ENCODE measurements at regions not wholly inside any gene's neighbourhood (a gene's known extent, or its start where the extent isn't known, plus 50 kb on each side); places are given as distances from the start of the nearest gene placed in this dataset.

DNA sequence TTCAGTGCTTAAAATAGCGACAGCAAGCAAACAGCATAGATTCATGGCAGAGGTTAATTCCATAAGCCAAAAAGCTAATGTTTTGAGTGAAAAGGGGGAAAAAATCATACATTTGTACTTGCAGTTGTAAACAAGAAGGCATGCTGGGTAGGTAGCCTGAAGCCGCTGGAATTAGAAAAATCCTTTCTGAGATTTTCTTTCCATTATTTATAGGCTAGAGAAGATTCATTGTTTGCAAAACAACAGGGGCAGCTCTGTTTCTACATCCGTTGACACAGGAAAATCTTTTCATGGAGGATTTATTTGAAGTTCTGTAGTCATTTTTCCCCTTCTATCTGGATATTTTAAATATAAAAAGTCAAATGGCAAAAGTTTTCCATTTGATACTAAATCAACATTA, 843.9 kb downstream of the QKI start:
- TF ChIP-seq YY1 (IDR thresholded peaks at IDR 0.05; ENCODE audit: insufficient read depth, insufficient replicate concordance, low read depth, low read length), result no peak
- no peak for TF ChIP-seq ZIK1 (CRISPR knock-in tag; IDR thresholded peaks at IDR 0.05; ENCODE audit: borderline replicate concordance, low read depth)
- no peak for TF ChIP-seq CAMTA2 (CRISPR knock-in tag; IDR thresholded peaks at IDR 0.05; ENCODE audit: borderline replicate concordance)
- no peak for TF ChIP-seq POLR2AphosphoS5 (IDR thresholded peaks at IDR 0.05; ENCODE audit: low read depth, low read length)
- TF ChIP-seq FOXK1 (CRISPR knock-in tag; IDR thresholded peaks at IDR 0.05; ENCODE audit: borderline replicate concordance, low read depth), result no peak
- TF ChIP-seq, protein P1, sequence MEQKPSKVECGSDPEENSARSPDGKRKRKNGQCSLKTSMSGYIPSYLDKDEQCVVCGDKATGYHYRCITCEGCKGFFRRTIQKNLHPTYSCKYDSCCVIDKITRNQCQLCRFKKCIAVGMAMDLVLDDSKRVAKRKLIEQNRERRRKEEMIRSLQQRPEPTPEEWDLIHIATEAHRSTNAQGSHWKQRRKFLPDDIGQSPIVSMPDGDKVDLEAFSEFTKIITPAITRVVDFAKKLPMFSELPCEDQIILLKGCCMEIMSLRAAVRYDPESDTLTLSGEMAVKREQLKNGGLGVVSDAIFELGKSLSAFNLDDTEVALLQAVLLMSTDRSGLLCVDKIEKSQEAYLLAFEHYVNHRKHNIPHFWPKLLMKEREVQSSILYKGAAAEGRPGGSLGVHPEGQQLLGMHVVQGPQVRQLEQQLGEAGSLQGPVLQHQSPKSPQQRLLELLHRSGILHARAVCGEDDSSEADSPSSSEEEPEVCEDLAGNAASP (CRISPR knock-in tag; IDR thresholded peaks at IDR 0.05; ENCODE audit: borderline replicate concordance), result no peak
- TF ChIP-seq, protein P2, sequence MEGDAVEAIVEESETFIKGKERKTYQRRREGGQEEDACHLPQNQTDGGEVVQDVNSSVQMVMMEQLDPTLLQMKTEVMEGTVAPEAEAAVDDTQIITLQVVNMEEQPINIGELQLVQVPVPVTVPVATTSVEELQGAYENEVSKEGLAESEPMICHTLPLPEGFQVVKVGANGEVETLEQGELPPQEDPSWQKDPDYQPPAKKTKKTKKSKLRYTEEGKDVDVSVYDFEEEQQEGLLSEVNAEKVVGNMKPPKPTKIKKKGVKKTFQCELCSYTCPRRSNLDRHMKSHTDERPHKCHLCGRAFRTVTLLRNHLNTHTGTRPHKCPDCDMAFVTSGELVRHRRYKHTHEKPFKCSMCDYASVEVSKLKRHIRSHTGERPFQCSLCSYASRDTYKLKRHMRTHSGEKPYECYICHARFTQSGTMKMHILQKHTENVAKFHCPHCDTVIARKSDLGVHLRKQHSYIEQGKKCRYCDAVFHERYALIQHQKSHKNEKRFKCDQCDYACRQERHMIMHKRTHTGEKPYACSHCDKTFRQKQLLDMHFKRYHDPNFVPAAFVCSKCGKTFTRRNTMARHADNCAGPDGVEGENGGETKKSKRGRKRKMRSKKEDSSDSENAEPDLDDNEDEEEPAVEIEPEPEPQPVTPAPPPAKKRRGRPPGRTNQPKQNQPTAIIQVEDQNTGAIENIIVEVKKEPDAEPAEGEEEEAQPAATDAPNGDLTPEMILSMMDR (CRISPR knock-in tag; IDR thresholded peaks at IDR 0.05), result no peak
- TF ChIP-seq, protein P3, sequence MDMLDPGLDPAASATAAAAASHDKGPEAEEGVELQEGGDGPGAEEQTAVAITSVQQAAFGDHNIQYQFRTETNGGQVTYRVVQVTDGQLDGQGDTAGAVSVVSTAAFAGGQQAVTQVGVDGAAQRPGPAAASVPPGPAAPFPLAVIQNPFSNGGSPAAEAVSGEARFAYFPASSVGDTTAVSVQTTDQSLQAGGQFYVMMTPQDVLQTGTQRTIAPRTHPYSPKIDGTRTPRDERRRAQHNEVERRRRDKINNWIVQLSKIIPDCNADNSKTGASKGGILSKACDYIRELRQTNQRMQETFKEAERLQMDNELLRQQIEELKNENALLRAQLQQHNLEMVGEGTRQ (IDR thresholded peaks at IDR 0.05; ENCODE audit: low read depth, low read length), result no peak
- TF ChIP-seq, protein P3 (CRISPR knock-in tag; IDR thresholded peaks at IDR 0.05; ENCODE audit: borderline replicate concordance), result no peak
- no peak for TF ChIP-seq REXO4 (CRISPR knock-in tag; IDR thresholded peaks at IDR 0.05; ENCODE audit: borderline replicate concordance)
- TF ChIP-seq ZFP82 (CRISPR knock-in tag; IDR thresholded peaks at IDR 0.05; ENCODE audit: borderline replicate concordance), result no peak
- no peak for TF ChIP-seq ZNF530 (CRISPR knock-in tag; IDR thresholded peaks at IDR 0.05; ENCODE audit: low read depth)
- no peak for TF ChIP-seq FOXM1 (CRISPR knock-in tag; IDR thresholded peaks at IDR 0.05)

All from HepG2 (cell line).